Esophagus muscularis mucosa (tissue), 4 donors: ENCODE measurements at regions not wholly inside any gene's neighbourhood (a gene's known extent, or its start where the extent isn't known, plus 50 kb on each side); places are given as distances from the start of the nearest gene placed in this dataset.
"Not testable (repeated sequence)": the region's sequence is repeated elsewhere in the genome, so short reads cannot be mapped to it uniquely, and the experiment has no call there.

ENCODE experiments used
- DNase-seq: peaks from one replicate; pipeline ENCODE4 v3.0.0-alpha.2; 2017; ENCODE audit errors: extremely low spot score
- H3K27ac ChIP-seq, 4 donors: fragments of 200-600 bp; sonication (generic); replicated peaks in 1 of 4; 1 replicate in 3 of 4; 2 replicates in 1 of 4; pipeline ENCODE4 v1.5.1; 2016 to 2019; ENCODE audit warnings: mild to moderate bottlenecking in 1 of 4
- H3K27me3 ChIP-seq, 4 donors: fragments of 200-600 bp; sonication (generic); one replicate each; pipeline versions ENCODE4 v1.5.1 to v1.6.0; 2016 to 2019
- H3K36me3 ChIP-seq, 4 donors: fragments of 200-600 bp; sonication (generic); one replicate each; pipeline ENCODE4 v1.5.1; 2016 to 2019
- H3K4me1 ChIP-seq, 4 donors: fragments of 200-600 bp; sonication (generic); one replicate each; pipeline ENCODE4 v1.5.1; 2016 to 2019
- H3K4me3 ChIP-seq, 4 donors: fragments of 200-600 bp; sonication (generic); 1 replicate in 2 of 4; 2 replicates in 2 of 4; pipeline ENCODE4 v1.5.1; 2016 to 2019; ENCODE audit warnings: mild to moderate bottlenecking in 4 of 4, moderate library complexity in 1 of 4
- H3K9me3 ChIP-seq, 4 donors: fragments of 200-600 bp; sonication (generic); 1 replicate in 3 of 4; 2 replicates in 1 of 4; pipeline ENCODE4 v1.5.1; 2016 to 2019
- CTCF ChIP-seq, 3 experiments: fragments of 200-600 bp in 2 of 3; fragments of 450-650 bp in 1 of 3; sonication (generic) in 2 of 3; IDR thresholded peaks; one replicate each; pipeline ENCODE4 v1.5.1; 2017 to 2019; ENCODE audit warnings: antibody characterized with exemption in 3 of 3, mild to moderate bottlenecking in 2 of 3, moderate library complexity in 1 of 3
- EP300 ChIP-seq: sonication (generic); formaldehyde crosslinking; IDR thresholded peaks from one replicate; pipeline ENCODE4 v1.6.1; 2017; ENCODE audit warnings: antibody characterized with exemption
- POLR2A ChIP-seq: fragments of 450-650 bp; IDR thresholded peaks from one replicate; pipeline ENCODE4 v1.6.1; 2017; ENCODE audit warnings: antibody characterized with exemption, moderate library complexity, mild to moderate bottlenecking, low read depth
- POLR2AphosphoS5 ChIP-seq, 2 donors: sonication (generic); formaldehyde crosslinking; IDR thresholded peaks; one replicate each; pipeline ENCODE4 v1.6.1; 2017; ENCODE audit warnings: antibody characterized with exemption in 2 of 2
- WGBS: methylation state at CpG from one replicate; pipeline ENCODE4 v1.1.5; 2018; 5-methylcytosine and 5-hydroxymethylcytosine counted together
- intact Hi-C: fragments of 100-400 bp; cut with DNase I; formaldehyde crosslinking; loops from one replicate; pipeline ENCODE4 v1.15.1; 2023

- TF ChIP-seq POLR2AphosphoS5 (IDR thresholded peaks at IDR 0.05) (no peak), EP300 (no peak), CTCF (IDR thresholded peaks at IDR 0.05) (no peak), POLR2A (no peak)
- intact Hi-C loops: no loop called here
- 80% methylated on average over 4 of the region's 4 CpGs for WGBS
Observed at GRCh38 chr7:119908948-119909347, 364.0 kb upstream of the KCND2 start.

GRCh38 chr7:119914119-119914518, 358.9 kb upstream of the KCND2 start:
- H3K27ac ChIP-seq, H3K4me3 ChIP-seq, H3K4me1 ChIP-seq, H3K9me3 ChIP-seq, H3K27me3 ChIP-seq, intact Hi-C loops, H3K36me3 ChIP-seq, DNase-seq: not testable (repeated sequence)

More at GRCh38 chr7:119908948-119909347, 364.0 kb upstream of the KCND2 start:
- DNase-seq: no peak
- Histone ChIP-seq H3K4me1 (no peaks in the 10 kb centered on the region), H3K9me3 (no peaks in the 10 kb centered on the region), H3K36me3 (no peaks in the 10 kb centered on the region), H3K27me3 (no peaks in the 10 kb centered on the region), H3K27ac (no peak overlapping the region), H3K4me3 (no peak overlapping the region)

GRCh38 chr7:119916501-119916900, 356.5 kb upstream of the KCND2 start:
- Histone ChIP-seq H3K4me3 (no peak overlapping the region), H3K4me1 (no peaks in the 10 kb centered on the region), H3K36me3 (no peaks in the 10 kb centered on the region), H3K9me3 (peaks cover 0 to 8% (median 0%) of the 10 kb centered on the region in 4 donors), H3K27me3 (no peaks in the 10 kb centered on the region), H3K27ac (no peak overlapping the region)
- intact Hi-C loops: no loop called here
- no peak for DNase-seq
- TF ChIP-seq POLR2A (no peak), CTCF (IDR thresholded peaks at IDR 0.05) (no peak), EP300 (no peak), POLR2AphosphoS5 (IDR thresholded peaks at IDR 0.05) (no peak)
- WGBS: 87% methylated on average over 1 of the region's 1 CpG

GRCh38 chr7:119918185-119918584, 354.8 kb upstream of the KCND2 start:
- Histone ChIP-seq H3K27me3 (no peaks in the 10 kb centered on the region), H3K9me3 (peaks cover 0 to 8% (median 0%) of the 10 kb centered on the region in 4 donors), H3K4me1 (no peaks in the 10 kb centered on the region), H3K4me3 (no peak overlapping the region), H3K36me3 (no peaks in the 10 kb centered on the region), H3K27ac (no peak overlapping the region)
- TF ChIP-seq POLR2AphosphoS5 (IDR thresholded peaks at IDR 0.05) (no peak), POLR2A (no peak), EP300 (no peak), CTCF (IDR thresholded peaks at IDR 0.05) (no peak)
- intact Hi-C loops: no loop called here
- DNase-seq: no peak
- WGBS: 65% methylated on average over 1 of the region's 1 CpG

- TF ChIP-seq POLR2AphosphoS5 (IDR thresholded peaks at IDR 0.05): no peak
- TF ChIP-seq POLR2A: no peak
- TF ChIP-seq CTCF (IDR thresholded peaks at IDR 0.05): no peak
- TF ChIP-seq EP300: no peak
- no peak for DNase-seq
- H3K27ac ChIP-seq: no peak overlapping the region
Observed at GRCh38 chr7:119919986-119920385, 353.0 kb upstream of the KCND2 start.

More at GRCh38 chr7:119919986-119920385, 353.0 kb upstream of the KCND2 start:
- Histone ChIP-seq H3K9me3 (peaks cover 0 to under 1% (median 0%) of the 10 kb centered on the region in 4 donors), H3K4me1 (no peaks in the 10 kb centered on the region), H3K27me3 (no peaks in the 10 kb centered on the region), H3K4me3 (no peak overlapping the region), H3K36me3 (no peaks in the 10 kb centered on the region)
- intact Hi-C loops: no loop called here
